ENCODE measurements at regions not wholly inside any gene's neighbourhood (a gene's known extent, or its start where the extent isn't known, plus 50 kb on each side); places are given as distances from the start of the nearest gene placed in this dataset.

GRCh38 chrX:99051639-99052038, 1358.4 kb downstream of the PCDH19 start:
- TF ChIP-seq EZH2 (IDR thresholded peaks at IDR 0.05) (no peak), POLR2AphosphoS5 (IDR thresholded peaks at IDR 0.05; ENCODE audit: borderline replicate concordance, low read depth, low read length) (no peak)
